NCI-H1417 treated with DMSO at 0.1 percent for 48 hours (cell line): ENCODE measurements at regions not wholly inside any gene's neighbourhood (a gene's known extent, or its start where the extent isn't known, plus 50 kb on each side); places are given as distances from the start of the nearest gene placed in this dataset.

Source experiments
- DNase-seq: peaks from one replicate; lab custom pipeline; 2025; lab: John Stamatoyannopoulos, UW

DNA sequence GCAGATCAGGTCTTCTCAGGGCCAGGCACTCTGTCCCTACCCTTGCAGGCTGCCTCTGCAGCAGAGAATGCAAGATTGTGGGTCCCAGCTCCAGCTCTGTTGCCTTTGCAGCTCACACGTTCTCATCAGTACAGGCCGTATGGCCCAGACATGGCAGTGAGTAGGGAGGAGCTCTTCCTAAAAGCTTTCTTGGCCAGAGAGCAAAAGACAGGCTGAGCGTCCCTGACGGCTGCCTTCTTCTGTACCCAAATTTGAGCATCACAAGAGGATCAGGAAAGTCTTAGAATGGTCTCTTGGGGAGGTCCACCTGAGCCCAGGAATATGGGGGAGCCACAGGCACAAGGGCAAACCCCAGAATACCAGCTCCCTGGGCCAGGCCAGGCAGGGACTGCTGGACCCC lies 266.3 kb upstream of the ZMIZ1 start:
- DNase-seq: no peak

DNA sequence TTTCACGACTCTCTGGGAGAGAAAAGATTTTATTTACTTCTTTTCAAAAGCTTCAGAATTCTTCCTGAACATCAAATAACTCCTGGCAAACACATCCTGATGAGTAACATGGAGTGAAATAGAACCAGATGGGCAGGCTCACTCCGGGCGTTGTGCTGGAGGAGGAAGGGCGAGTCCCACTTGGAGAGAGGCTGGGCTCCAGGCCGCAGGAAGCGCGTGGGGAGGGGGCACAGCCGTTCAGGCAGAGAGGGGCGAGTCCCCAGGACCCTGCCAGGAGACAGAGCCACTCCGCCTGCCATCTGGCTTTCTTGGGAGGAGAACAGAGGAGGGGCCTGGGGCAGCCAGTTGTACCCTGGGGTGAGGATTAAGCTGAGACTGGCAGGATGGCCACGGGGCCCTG lies 265.9 kb upstream of the ZMIZ1 start:
- DNase-seq: no peak

DNA sequence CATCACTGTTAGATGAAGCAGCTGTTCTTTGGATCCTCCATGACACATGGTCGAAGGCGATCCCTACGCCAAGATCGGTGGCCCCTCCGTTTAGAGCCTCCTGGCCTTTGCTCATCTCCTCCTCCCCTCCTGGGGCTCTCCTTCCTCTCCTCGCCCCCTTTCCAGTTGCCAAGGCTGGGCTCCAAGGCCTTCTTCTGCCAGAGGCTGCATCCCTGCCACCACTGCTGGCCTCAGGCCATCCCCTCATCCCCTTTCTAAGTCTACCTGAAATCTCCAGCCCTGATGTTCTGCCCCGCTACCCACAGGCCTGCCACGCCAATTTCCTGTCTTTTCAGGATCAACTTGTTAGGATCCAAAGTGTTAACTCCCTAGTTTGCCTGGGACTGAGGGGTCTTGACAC lies 265.1 kb upstream of the ZMIZ1 start:
- DNase-seq: no peak

DNA sequence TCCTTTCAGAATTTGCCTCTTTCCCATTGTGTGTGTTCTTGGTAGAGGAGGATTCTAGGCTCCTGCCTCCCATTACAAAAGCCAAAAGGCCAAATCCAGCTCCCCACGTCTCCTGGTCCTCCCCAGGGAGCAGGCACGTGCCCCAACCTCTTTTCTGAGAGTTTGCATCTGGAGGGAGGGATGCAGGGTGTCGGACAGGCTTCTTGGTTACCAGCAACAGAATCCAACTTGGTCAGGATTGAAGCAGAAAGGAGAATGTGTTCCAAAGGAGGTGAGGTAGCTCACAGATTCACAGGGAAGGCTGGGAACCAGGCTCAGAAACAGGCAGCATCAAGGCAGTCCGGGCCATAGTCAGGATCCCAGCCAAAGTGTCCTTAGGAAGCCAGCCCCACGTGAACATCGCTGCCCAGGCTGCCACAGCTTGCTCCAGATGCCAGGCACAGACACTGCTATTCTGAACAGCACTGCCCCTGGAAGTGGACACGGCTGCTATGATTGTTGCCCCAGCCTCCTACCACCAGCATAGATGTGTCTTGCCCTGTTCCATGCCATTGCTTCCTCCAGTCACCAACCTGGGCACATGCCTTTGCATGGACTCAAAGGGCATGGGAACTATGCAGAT lies 264.2 kb upstream of the ZMIZ1 start:
- DNase-seq: no peak

DNA sequence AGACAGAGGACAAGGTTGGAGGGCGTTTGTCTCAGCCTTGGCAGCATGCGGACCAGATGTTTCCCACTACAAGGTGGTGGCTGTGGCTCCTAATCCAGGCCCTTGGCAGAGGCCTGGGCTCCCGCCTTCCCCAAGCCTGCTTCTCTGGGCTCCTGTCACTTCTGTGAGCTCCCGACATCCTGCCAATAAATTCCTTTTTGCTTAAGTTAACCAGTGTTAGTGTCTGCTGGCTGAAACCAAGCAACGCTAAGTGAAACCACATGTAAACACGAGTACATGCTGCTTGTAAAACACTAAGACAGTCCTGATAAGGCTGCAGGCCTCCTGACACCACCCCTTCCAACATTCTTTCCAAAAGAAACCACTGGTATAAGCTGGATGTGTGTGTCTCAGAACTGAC lies 263.6 kb upstream of the ZMIZ1 start:
- DNase-seq: no peak

DNA sequence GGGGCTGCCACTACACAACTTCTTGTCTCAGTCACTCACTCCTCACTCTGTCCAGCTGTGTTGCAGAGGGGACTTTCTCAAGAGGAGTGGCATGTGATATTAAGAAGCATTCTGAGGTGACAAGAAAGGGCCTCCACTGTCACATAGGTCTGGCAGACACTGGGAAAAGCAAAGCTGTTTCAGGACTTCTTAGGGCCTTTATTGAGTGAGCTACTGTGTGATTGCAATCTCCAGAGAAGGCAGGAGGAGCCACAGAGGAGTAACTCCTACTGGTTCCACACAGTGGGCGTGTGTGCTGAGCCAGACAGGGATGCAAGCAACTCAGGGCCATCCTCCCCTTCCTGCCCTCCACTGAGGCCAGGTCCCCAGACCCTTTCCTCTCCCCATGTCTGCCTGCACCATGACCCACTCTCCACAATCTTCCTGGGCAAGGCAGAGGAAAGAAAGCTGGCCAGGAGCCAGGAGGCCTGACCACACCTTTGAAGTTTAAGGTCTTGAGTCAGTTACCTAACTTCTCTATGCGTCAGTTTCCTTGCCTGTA lies 262.0 kb upstream of the ZMIZ1 start:
- DNase-seq: no peak

DNA sequence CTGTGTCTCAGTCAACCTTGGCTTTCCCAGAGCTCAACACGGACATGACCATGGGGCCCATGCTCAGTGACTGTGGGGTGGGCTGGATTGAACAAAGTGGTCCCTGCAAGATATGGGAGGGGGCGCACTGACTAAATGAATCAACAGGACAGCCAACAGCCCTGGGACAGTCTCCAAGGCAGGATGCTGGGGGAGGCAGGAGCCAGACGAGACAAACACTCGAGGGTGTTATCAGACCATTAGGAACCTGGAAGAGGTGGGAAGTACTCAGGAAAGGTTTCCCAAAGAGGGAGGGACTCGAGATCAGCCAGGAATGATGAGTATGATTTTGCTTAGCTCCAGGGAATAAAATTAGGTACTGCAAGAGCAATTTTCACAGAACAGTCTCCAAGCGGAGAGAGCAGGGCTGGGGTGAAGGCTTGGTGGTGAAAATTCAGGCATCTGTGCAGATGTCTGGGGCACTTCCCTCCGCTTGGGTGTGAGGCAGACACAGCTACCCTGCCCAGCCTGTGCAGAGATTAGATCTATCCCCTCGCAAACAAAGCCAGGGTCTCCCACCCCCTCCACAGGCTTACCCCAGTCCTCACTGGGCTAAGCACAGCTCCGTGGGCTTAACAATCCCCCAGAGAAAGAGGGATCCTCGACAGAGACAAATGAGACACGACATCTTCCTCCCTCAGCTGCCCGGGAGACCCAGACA lies 261.1 kb upstream of the ZMIZ1 start:
- DNase-seq: no peak

DNA sequence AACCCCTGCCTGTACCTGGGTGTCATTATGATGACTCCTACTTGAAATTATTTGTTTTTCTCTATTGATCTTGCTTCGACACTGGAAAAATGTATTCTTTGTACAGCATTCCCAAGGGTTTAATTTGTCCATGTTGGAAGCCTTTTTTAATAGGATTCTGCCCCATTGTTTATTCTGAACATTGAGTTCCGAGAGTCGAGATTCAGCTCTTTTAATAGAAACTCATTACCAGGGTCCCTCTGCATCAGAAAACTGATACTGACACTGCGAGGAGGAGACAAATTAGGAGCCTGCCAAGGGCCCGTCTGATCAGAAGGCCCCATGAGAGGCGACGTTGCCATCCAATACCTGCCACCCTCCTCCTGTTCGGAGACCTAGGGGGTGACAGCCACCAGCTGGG lies 260.5 kb upstream of the ZMIZ1 start:
- DNase-seq: no peak

DNA sequence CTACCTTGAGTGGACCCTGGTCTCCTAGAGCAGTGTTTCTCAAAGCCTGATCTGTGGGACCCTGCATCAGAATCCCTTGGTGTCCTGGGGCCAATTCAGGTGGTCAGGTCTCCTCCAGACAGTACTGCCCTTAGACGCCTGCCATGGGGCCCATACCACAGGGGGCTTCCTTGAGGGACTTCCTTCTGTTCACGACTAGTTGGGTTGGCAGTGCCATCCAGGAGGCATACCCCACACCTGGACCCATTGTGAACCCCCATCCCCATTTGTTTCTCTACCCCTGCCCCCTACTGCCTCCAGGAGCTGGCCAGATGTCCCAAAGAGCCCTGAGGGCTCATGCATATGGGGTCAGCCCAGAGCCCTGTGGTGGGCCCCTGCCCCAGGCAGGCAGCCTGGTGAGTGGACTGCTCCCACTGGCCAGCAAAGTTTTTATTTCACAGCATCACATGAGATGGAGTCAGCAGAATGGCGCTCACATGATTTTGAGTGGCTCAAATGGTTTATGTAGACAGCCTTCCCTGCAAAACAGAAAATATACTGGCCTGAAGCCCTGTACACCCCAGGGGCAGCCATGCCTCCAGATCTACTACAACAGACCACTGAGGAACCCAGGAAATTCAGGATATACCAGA lies 259.9 kb upstream of the ZMIZ1 start:
- DNase-seq: no peak

DNA sequence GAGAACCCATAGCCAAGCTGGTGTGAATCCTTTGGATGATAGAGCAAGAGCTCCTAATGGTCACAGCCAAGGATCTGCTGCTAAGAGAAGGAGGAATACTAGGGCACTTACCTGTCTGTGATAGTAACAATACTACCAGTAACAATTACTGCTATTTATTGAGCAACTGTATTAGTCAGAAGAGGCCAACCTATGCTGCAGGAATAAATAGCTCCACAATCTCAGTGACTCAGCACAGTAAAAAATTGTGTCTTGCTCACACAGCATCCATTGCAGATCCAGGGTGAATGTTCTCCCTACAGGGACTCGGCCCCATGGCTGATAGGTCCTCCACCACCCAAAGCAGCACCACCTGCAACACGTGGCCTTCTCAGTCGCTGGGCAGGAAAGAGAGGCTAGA lies 257.6 kb upstream of the ZMIZ1 start:
- no peak for DNase-seq

DNA sequence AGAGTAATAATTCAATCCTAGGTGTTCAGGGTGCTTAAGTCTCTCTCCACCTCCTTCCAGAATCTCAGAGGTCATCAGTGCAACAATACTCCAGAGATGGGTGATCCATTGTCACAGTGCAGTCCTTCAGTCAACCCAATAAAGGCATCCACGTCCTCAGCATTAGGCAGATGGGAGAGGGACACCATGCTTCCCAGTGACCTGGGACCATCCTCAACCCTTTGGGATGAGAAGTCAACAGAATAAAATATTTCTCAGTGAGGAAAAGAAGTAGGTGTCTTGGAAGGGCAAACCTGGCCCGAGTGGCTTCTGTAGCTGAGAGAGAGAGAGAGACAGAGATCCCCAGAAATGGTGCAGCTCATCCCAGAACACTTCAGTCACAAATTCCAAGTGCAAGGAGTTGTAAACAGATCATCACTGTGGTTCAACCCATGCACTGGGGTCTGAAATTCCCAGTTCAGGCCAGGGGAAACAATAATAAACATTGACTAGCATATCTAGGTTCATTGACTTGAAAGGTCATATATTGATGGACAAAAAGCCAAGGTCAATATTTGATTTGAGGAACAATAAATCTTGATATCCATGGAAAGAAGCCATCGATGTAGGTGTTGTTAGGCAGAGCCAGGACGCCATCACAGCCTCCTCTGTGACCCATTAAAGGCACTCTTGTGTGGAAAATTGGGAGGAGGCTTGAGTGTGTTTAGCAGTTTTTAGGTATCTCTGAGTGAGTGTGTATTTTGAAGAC lies 256.0 kb upstream of the ZMIZ1 start:
- DNase-seq: no peak

DNA sequence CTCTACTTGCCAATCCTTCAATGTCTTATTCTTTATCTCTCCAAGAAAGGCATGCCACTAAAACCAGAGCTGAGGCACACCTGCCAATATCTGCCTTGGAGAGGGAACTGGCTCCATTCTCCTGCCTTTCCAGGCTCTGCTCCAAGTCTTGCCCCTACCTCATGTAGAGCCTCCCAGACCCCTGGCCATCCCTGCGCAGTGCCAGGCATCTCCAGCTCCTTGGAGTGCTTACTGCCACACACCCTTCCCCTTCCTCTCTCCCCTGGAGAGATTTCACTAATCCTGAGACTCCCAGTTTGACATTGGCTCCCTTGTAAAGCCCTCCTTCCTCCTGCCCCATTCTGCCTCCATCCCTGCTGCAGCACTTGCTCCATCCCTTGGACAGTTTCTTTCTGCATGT lies 255.2 kb upstream of the ZMIZ1 start:
- DNase-seq: no peak

DNA sequence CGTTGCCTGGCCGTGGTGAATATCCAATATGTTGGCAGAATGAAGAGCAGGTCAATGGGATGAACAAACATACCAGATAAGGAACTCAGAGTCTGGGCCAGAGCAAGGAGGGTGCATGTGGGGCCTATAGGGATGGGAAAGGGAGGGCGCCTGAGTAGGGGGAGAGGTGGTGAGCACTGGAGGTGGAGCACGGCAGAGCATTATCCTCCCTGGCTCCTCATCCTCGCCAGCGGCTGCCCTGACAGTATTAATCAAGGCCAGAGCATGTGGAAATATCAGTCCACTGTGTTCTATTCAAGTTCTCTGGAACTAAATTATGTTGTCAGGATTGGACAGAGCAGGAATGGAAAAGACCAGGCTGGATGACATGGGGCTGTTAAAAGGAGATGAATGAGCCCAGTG lies 254.8 kb upstream of the ZMIZ1 start:
- no peak for DNase-seq

DNA sequence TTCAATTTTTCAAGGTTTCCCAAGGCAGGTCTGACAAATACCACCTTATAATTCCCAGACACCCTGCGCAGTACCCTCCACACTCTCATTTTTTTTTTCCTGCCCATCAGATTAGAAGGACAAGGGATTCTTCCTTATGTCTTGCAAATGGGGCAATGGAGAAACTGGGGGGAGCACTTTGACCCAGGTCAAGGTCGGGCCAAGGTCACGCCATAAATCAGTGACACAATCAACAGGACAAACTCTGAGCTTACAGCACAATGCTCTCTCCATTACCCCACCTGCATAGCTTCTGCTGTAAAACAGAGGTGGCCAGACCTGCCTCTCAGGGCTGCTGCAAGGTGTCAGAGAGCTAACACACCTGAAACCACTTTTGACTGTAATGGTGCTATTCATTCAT lies 254.4 kb upstream of the ZMIZ1 start:
- DNase-seq: no peak

DNA sequence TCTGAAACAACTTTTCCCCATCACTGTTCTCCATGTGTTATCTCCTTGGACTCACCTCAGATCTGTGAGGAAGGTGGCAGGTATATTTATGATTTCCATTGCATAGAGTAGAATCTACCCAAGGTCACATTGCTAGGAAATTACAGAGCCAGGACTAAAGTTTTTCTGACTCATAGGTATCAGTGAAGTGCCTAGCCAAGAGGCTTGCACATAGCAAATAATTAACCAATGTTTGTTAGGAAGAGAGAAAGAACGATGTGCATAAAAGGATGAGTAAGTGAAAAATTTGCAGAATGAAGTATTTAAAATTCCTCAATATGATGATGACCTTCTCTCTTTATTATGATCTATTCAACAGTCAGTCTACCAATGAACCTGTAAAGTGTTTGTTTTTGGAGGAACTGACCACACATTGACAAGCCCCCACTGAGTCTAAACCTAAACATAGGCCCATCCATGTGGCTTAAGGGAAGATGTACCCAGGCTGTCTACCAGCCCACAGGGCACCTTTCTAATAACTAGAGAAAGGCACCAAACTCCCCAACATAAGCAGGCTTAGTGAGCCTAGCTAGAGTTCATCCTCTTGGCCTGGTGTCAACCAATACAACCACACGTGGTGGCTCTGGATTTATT lies 252.9 kb upstream of the ZMIZ1 start:
- DNase-seq: no peak

DNA sequence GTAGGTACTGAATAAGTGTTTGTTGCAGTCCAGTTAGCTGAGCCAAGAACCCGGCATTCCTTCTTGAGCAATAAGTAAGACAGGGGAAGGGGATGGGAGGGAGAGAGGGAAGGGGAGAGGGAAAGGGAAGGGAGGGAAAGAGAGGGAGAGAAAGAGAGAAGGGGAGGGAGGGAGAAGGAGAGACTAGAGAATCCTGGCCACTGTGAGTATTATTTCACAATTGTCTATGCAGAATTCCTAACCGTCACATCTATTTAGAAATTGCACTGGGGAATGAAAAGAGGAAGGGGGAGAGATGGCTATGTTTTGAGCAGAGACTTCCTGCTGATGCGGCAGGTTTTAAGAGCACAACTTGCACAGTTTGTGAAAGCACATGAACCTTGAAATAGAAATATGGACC lies 251.4 kb upstream of the ZMIZ1 start:
- DNase-seq: no peak

DNA sequence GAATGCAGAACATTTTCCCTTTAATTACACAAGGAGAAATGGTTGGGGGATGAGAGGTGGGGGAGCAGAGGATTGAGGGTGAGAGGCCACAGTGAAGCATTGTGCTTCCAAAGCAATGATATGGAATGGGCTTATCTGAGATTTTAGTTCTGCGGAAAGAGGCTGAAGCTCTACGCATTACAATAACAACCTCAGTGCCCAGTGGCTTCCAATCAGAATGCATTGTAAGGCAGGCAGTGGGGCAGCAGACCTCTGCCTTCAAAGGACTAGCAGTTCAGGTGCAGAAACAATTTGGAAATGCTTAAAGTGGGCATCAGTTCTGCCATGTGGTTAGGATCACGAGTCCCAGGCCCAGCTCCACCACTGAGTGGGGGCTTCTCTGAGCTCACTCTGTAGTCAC lies 251.0 kb upstream of the ZMIZ1 start:
- no peak for DNase-seq

DNA sequence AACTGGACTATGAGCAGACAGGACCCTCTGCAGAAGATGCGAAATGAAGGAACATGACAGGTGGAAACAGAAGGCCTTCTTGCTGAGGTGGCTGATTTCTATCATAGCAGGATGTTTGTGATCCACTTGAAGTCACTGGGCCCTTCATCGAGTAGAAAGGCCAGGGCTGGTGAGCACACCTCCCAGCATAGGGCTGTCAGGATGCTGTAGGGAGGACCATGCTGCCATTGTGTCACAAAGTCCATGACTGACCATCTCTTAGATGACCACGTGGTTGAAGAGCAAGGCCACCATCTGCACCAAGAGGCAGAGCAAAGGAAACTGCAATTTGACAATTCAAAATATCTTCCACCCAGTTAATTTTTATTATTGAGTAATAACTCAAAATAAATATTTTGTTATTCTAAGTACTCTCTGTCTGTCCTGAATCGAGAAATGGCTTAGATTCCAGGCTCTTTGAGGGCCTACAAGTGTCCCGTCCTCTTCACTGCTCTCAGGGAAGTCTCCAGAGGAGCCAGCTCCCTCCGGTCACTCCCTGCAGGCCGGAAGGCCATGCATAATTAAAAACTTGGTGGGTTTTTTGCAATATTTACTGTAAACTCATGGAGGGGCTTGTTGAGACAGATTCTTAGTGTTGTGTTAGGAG lies 249.3 kb upstream of the ZMIZ1 start:
- no peak for DNase-seq

DNA sequence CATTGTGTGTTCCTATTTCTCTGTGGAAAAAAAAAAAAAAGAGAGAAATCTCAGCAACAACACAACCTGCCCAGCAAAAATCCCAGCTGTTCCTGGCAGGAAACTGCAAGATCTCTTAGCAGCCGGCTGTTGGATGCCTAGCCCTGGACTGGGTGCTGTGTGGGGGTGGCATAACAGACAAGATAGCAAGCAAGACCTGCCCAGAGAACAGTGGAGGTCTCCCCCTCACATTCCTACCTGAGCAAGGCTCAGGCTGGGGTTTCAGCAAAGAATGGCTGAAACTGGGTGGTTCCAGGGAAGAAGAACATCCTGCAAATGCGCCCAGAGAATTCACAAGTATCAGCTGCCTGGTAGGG lies 248.8 kb upstream of the ZMIZ1 start:
- no peak for DNase-seq

DNA sequence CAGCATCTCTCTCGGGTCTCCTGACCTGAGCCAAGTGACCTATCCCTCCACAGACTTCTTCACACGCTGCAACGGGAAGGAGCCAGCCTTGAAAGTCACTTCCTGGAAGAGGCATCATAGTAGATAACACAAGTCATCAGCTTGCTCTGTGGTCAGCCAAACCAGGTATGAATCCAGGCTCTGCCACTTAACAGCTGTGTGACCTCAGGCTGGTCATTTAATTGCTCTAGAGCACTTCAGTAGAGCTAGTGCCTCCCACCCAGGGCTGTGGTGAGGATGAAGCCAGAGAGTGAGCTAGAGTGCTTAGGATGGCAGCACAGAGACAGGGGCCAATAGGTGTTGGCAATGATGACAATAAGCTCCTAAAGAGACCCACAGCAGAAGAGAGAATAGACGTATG lies 247.7 kb upstream of the ZMIZ1 start:
- DNase-seq: no peak

DNA sequence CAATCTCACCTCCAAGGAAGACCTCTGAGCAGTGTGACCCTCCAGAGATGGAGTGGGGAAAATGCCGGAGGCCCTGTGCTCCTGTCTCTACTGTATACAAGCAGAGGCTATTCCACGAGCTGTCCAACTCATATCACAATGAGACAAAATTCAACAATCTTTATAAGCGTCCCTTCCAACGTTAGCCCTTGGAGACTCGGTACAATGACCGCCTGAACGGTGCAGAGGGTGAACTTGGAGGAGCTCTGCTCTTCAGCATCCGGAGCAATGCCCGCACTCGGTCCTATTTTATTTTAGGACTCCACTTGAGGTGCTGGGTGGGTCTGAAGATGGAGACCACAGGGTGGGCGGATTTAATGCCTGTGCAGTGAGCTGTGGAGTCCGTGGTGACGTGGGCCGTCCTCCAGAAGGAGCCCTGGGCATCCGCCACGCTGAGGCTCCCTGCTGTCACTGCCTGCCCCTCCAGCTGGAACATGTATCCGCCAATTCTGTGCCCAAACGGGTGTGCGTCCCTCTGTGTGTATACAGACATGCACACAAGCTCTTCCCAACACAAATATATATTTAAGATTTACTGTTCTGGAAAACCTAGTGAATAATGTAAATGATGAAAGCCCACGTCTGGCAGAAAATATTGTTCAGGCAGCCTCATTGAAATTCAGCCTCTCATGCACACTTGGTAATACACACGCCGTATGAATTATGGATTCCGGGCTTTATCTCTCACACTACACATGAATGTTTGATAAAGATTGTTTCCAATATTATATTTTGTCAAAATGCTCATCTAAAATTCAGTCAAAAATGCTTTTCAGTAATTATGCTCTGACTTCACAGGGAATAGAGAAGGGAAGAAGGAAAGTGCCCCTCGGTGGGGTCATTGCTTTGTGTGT lies 239.9 kb upstream of the ZMIZ1 start:
- DNase-seq: no peak
